H1 (cell line): ENCODE measurements at regions not wholly inside any gene's neighbourhood (a gene's known extent, or its start where the extent isn't known, plus 50 kb on each side); places are given as distances from the start of the nearest gene placed in this dataset.

Experiments used
- CTCF ChIA-PET: fragments of 300-600 bp; sonication (Branson Sonifier 250); formaldehyde crosslinking; loops from one replicate; lab custom pipeline; 2021; ENCODE audit not compliant: partially characterized antibody; lab: Charles Lee
- POLR2A ChIA-PET: fragments of 300-600 bp; sonication (Branson Sonifier 250); formaldehyde crosslinking; loops from one replicate; lab custom pipeline; 2021; ENCODE audit warnings: inconsistent platforms; ENCODE audit not compliant: partially characterized antibody; lab: Charles Lee
- DNase-seq, 2 experiments: peaks; one replicate each; pipeline versions ENCODE4 v3.0.0 to v3.0.0-alpha.2; 2010 to 2022; ENCODE audit warnings: low spot score in 2 of 2, low read depth in 1 of 2, mixed read lengths in 1 of 2
- FAIRE-seq: peaks from 2 replicates; lab custom pipeline; 2011; peaks lifted over from hg19 to GRCh38; lab: Jason Lieb, UNC
- H2AFZ ChIP-seq: 2 replicates; pipeline ENCODE4 v1.8.1; 2012; ENCODE audit warnings: low read length, inconsistent platforms
- H2AK5ac ChIP-seq: 2 replicates; pipeline ENCODE4 v1.6.1; 2013; ENCODE audit warnings: low read depth, low read length
- H2BK120ac ChIP-seq: replicated peaks from 2 replicates; pipeline ENCODE3; 2013; ENCODE audit warnings: low read depth, low read length, inconsistent platforms
- H2BK12ac ChIP-seq: 2 replicates; pipeline ENCODE4 v1.6.1; 2013; ENCODE audit warnings: low read depth, low read length
- H2BK15ac ChIP-seq: 2 replicates; pipeline ENCODE4 v1.6.1; 2013; ENCODE audit warnings: low read length
- H2BK20ac ChIP-seq: 2 replicates; pipeline ENCODE4 v1.6.1; 2013; ENCODE audit warnings: low read length
- H2BK5ac ChIP-seq: 2 replicates; pipeline ENCODE4 v1.6.1; 2013; ENCODE audit warnings: low read depth, low read length
- H3K14ac ChIP-seq: 2 replicates; pipeline ENCODE4 v1.6.1; 2013; ENCODE audit warnings: inconsistent platforms; ENCODE audit not compliant: insufficient read length
- H3K18ac ChIP-seq: 2 replicates; pipeline ENCODE4 v1.6.1; 2013; ENCODE audit warnings: low read length; ENCODE audit errors: extremely low read depth
- H3K23ac ChIP-seq: 2 replicates; pipeline ENCODE4 v1.6.1; 2013; ENCODE audit warnings: inconsistent platforms; ENCODE audit not compliant: insufficient read length
- H3K23me2 ChIP-seq: 2 replicates; pipeline ENCODE4 v1.6.1; 2013; ENCODE audit warnings: low read depth, low read length
- H3K27ac ChIP-seq: 2 replicates; pipeline ENCODE4 v1.6.1; 2011; ENCODE audit warnings: low read depth, low read length, inconsistent platforms
- H3K27me3 ChIP-seq, 4 experiments: replicated peaks in 1 of 4; 1 replicate in 1 of 4; 2 replicates in 3 of 4; pipeline versions ENCODE4 v1.6.1 to v1.8.1; 2011 to 2013; ENCODE audit warnings: low read length in 3 of 4, mild to moderate bottlenecking in 3 of 4, inconsistent platforms in 2 of 4, mixed read lengths in 2 of 4, moderate library complexity in 1 of 4; ENCODE audit not compliant: control insufficient read depth in 3 of 4, insufficient read depth in 3 of 4; ENCODE audit errors: extremely low read depth in 1 of 4
- H3K36me3 ChIP-seq, 4 experiments: 2 replicates each; pipeline versions ENCODE4 v1.6.1 to v1.8.1; 2011 to 2013; ENCODE audit warnings: mild to moderate bottlenecking in 4 of 4, low read length in 3 of 4, moderate library complexity in 2 of 4, control low read depth in 1 of 4, inconsistent platforms in 1 of 4; ENCODE audit not compliant: insufficient read depth in 4 of 4, control insufficient read depth in 2 of 4
- H3K4ac ChIP-seq: replicated peaks from 2 replicates; pipeline ENCODE3; 2013; ENCODE audit warnings: low read length, low read depth, mixed read lengths, inconsistent platforms; ENCODE audit not compliant: insufficient read length
- H3K4me1 ChIP-seq, 4 experiments: replicated peaks in 1 of 4; 1 replicate in 1 of 4; 2 replicates in 3 of 4; pipeline versions ENCODE4 v1.6.1 to v1.8.1; 2011 to 2013; ENCODE audit warnings: low read length in 3 of 4, inconsistent platforms in 2 of 4, mixed read lengths in 1 of 4; ENCODE audit not compliant: insufficient read depth in 4 of 4, control insufficient read depth in 3 of 4
- H3K4me2 ChIP-seq, 2 experiments: 2 replicates each; pipeline versions ENCODE4 v1.6.1 to v1.8.1; 2011 to 2013; ENCODE audit warnings: low read depth in 2 of 2, low read length in 2 of 2, control low read depth in 1 of 2, inconsistent platforms in 1 of 2, mild to moderate bottlenecking in 1 of 2; ENCODE audit not compliant: insufficient read depth in 1 of 2
- H3K4me3 ChIP-seq, 4 experiments: fragments of 200-600, 300-600 bp in 1 of 4; sonication (generic), shearing (Covaris generic), sonication (Bioruptor Twin) in 1 of 4; 2 replicates each; pipeline versions ENCODE4 v1.5.1 to v1.8.1; 2011 to 2016; ENCODE audit warnings: low read length in 4 of 4, low read depth in 3 of 4, control low read depth in 2 of 4, inconsistent platforms in 2 of 4, mild to moderate bottlenecking in 2 of 4, mixed read lengths in 1 of 4, moderate library complexity in 1 of 4; ENCODE audit not compliant: insufficient read depth in 2 of 4; ENCODE audit errors: extremely low read depth in 1 of 4
- H3K56ac ChIP-seq: replicated peaks from 2 replicates; pipeline ENCODE3; 2013; ENCODE audit warnings: low read depth, mild to moderate bottlenecking, mixed read lengths, low read length, inconsistent platforms; ENCODE audit not compliant: insufficient read length
- H3K79me1 ChIP-seq: 2 replicates; pipeline ENCODE4 v1.6.1; 2013; ENCODE audit warnings: low read depth, low read length, control low read depth
- H3K79me2 ChIP-seq, 2 experiments: 2 replicates each; pipeline versions ENCODE4 v1.6.1 to v1.8.1; 2012 to 2013; ENCODE audit warnings: low read length in 2 of 2, mild to moderate bottlenecking in 2 of 2, inconsistent platforms in 1 of 2; ENCODE audit not compliant: insufficient read depth in 2 of 2, control insufficient read depth in 1 of 2
- H3K9ac ChIP-seq, 4 experiments: replicated peaks in 1 of 4; 1 replicate in 1 of 4; 2 replicates in 3 of 4; pipeline versions ENCODE4 v1.6.1 to v1.8.1; 2011 to 2013; ENCODE audit warnings: low read depth in 3 of 4, low read length in 3 of 4, control low read depth in 2 of 4, mild to moderate bottlenecking in 2 of 4, moderate library complexity in 2 of 4, inconsistent platforms in 1 of 4; ENCODE audit errors: extremely low read depth in 1 of 4
- H3K9me3 ChIP-seq, 2 experiments: 2 replicates each; pipeline versions ENCODE4 v1.6.1 to v1.8.1; 2012 to 2013; ENCODE audit warnings: mild to moderate bottlenecking in 2 of 2, moderate library complexity in 2 of 2, control low read depth in 1 of 2, inconsistent platforms in 1 of 2, low read depth in 1 of 2, low read length in 1 of 2, mixed read lengths in 1 of 2; ENCODE audit not compliant: insufficient read depth in 2 of 2
- H4K20me1 ChIP-seq, 2 experiments: replicated peaks in 1 of 2; 2 replicates each; pipeline versions ENCODE3 to v1.8.1; 2011 to 2013; ENCODE audit warnings: inconsistent platforms in 2 of 2, low read length in 2 of 2, mild to moderate bottlenecking in 1 of 2; ENCODE audit not compliant: insufficient read depth in 2 of 2, control insufficient read depth in 1 of 2
- H4K5ac ChIP-seq: 2 replicates; pipeline ENCODE4 v1.6.1; 2013; ENCODE audit warnings: low read length, low read depth, mixed read lengths, inconsistent platforms; ENCODE audit not compliant: insufficient read length
- H4K8ac ChIP-seq: 2 replicates; pipeline ENCODE4 v1.8.0; 2013; ENCODE audit warnings: mild to moderate bottlenecking, moderate library complexity, low read length, inconsistent platforms; ENCODE audit not compliant: insufficient read depth; ENCODE audit errors: extremely low read depth
- H4K91ac ChIP-seq: replicated peaks from 2 replicates; pipeline ENCODE3; 2013; ENCODE audit warnings: low read length, mixed read lengths, inconsistent platforms; ENCODE audit not compliant: insufficient read length
- GABPA ChIP-seq: IDR thresholded peaks from 2 replicates; pipeline ENCODE4 v1.6.1; 2011; ENCODE audit warnings: mild to moderate bottlenecking, low read length, moderate library complexity, borderline replicate concordance; ENCODE audit not compliant: insufficient read depth
- RBBP5 ChIP-seq: IDR thresholded peaks from 2 replicates; pipeline ENCODE4 v1.7.1; 2012; ENCODE audit warnings: low read depth, mild to moderate bottlenecking, inconsistent platforms, low read length, moderate library complexity, borderline replicate concordance
- SIRT6 ChIP-seq: IDR thresholded peaks from one replicate; pipeline ENCODE4 v1.7.1; 2012; ENCODE audit warnings: low read length, inconsistent platforms
- WGBS, 2 experiments: shearing (Covaris generic) in 1 of 2; methylation state at CpG; one replicate each; pipeline versions ENCODE4 v1.1.6 to v1.1.7; 2013 to 2015; ENCODE audit warnings: low lambda C conversion rate in 2 of 2, mixed read lengths in 2 of 2, inconsistent platforms in 1 of 2, low coverage in 1 of 2, missing lambda C conversion rate in 1 of 2; ENCODE audit not compliant: insufficient replicate concordance in 2 of 2, insufficient coverage in 1 of 2, insufficient read length in 1 of 2; ENCODE audit errors: extremely low coverage in 1 of 2, missing lambda C conversion rate in 1 of 2; 5-methylcytosine and 5-hydroxymethylcytosine counted together

GRCh38 chr11:121766166-121766565, 313.4 kb upstream of the SORL1-AS1 start:
- Histone ChIP-seq H3K9ac (no peak overlapping the region), H3K14ac (no peak overlapping the region), H3K4me1 (no peaks in the 10 kb centered on the region), H4K8ac (no peak overlapping the region), H2AK5ac (no peak overlapping the region), H2BK20ac (no peak overlapping the region), H3K27me3 (no peaks in the 10 kb centered on the region; a peak in 1 of 7 replicates), H2BK12ac (no peak overlapping the region), H3K56ac (no peak overlapping the region), H2BK15ac (no peak overlapping the region), H3K23me2 (no peaks in the 10 kb centered on the region), H3K4me3 (no peak overlapping the region), H4K20me1 (no peaks in the 10 kb centered on the region), H4K5ac (no peak overlapping the region), H3K9me3 (no peaks in the 10 kb centered on the region), H3K27ac (no peak overlapping the region), H3K4me2 (no peak overlapping the region), H2BK5ac (no peak overlapping the region), H4K91ac (no peak overlapping the region), H3K18ac (no peak overlapping the region), H3K23ac (no peak overlapping the region), H3K36me3 (no peaks in the 10 kb centered on the region), H2AFZ (no peak overlapping the region), H3K4ac (no peak overlapping the region), H3K79me2 (no peaks in the 10 kb centered on the region), H2BK120ac (no peak overlapping the region), H3K79me1 (no peaks in the 10 kb centered on the region)
- ChIA-PET POLR2A (no interaction called here), CTCF (interaction anchor here (1.2 kb wide), 1 partner anchor 9 kb away, joined by 4 read pairs; no protein-coding TSS in a partner anchor)
- 96% methylated on average over 16 of the region's 16 CpGs; no CpG with 5 or more reads in 1 of the 2 experiments for WGBS, 2 experiments
- TF ChIP-seq RBBP5 (no peak), SIRT6 (no peak), GABPA (no peak)
- FAIRE-seq (no peak), DNase-seq (no peak)
